Sciatic nerve (tissue), 2 donors: ENCODE measurements at regions not wholly inside any gene's neighbourhood (a gene's known extent, or its start where the extent isn't known, plus 50 kb on each side); places are given as distances from the start of the nearest gene placed in this dataset.
A peak's percentile ranks its signal among the peaks of the same experiment; 100 is the strongest.

Experiments
- ATAC-seq: fragments of 200-7000 bp; cut with Tn5 transposase; one replicate; pipeline ENCODE4 v1.9.1; 2020; ENCODE audit warnings: mild to moderate bottlenecking, moderate library complexity
- DNase-seq: peaks from one replicate; pipeline ENCODE4 v3.0.0-alpha.2; 2020; ENCODE audit warnings: low spot score
- intact Hi-C: fragments of 100-400 bp; cut with DNase I; formaldehyde crosslinking; loops from one replicate; pipeline ENCODE4 v1.14.2; 2022
- donor health status: DM: no; HTN: no; CAD: no.
- donor health status: DM: no; HTN: no; CAD: no.

DNA sequence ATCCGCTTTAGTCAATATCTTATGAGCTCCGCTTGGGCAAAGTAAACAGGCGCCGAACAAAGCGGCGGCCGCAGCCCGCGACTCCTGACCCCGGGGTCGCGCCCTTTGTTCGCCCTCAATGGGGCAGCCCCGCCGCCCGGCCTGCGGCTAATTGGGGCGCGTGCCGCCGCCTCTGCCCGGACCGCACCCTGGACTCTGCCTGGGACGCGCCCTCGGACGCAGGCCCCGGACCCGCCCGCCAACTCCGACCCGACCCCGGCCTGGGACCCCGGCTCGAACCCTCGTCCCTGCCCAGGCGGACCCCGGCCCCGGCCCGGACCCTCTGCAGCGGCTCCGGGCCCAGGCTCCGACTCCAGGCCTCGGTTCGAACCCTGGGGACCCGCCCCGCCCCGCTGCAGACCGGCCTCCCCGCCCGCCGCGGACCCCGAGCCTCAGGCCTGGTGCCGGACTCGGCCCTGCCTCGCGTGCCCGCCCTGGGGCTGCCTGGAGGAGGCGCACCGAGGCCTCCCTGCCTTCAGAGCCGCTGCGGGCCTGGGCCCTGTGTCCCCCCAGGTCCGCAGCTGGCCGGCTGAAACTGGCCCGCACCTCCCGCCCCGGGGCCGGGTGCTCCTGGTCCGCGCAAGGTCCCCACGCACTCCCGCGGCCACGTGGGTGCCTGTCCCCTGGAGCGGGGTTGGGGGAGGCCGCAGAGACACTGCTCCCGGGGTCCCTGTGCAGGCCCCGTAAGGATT, 84.7 kb upstream of the WNT7B start:
- peak; percentile 70 for DNase-seq
- intact Hi-C loops = no loop called here
- ATAC-seq = no peak

DNA sequence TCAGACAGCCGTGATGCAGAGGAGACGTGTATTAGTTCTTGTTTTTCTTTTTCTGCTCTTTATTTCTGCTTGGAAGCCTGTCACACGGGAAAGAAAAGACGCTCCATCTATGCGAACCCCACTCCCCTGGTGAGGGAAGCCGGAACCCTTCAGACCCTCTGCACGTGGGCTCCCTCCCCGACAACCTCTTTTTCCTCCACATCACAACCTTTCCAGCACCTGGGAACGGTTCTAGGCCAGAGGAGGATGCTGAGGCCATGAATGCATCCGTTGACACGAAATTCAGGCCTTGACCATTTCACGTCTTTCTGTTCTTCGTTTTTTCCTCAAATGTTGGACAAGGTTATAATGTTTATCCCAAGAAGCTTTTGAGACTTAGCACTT, 85.3 kb upstream of the WNT7B start:
- intact Hi-C loops = no loop called here
- ATAC-seq = no peak
- peak; percentile 36 for DNase-seq

DNA sequence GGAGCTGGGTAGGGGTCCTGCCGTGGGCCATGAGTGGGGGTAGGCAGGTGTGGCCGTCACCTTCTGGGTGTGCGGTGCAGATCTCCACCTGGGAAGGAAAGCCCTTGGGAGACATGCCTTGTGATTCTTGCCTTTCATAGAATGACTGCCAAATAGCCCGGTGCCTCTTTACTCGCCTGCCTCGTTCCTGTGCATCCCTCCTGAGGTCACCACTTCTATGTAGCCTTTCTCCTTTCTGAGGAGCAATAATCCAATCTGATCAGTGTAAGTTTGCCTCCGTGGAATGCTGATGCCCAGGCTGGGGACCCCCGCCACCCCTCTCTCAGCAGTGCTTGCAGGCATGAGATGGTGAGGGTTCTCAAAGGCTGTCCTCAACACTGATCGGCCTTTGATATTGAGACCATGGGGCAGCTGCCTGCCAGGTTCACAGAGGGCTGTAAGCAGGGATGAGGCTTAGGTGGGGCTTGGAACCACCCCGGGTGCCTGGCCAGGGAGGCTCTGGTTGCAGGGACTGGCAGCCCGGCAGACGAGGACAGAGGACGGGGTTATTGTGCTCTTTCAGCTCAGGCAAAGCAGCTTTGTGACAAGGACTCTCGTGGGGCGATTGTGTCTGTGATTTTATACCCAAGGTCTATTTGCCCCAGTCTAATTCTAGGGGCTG, 86.1 kb upstream of the WNT7B start:
- intact Hi-C loops = no loop called here
- no peak for ATAC-seq
- DNase-seq = peak; percentile 53

DNA sequence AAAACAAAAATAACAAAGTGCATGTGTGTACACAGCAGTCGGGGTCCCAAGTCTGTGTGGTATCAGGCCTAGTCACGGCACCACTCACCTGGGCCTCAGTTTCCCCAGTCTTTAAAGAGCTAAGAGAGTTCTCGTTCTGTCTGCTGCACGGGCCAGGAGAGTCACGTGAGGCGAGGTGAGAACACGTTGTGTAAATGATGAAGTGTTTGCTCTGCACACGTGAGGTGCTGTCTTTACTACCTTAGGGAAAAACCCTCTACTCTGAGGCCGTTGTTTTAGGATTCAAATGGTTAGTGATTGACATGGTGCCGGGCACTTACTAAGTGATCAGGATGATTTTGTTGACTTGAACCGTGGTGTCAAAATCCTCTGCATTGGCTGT, 86.5 kb upstream of the PPARA start:
- intact Hi-C loops = no loop called here
- ATAC-seq (peak; percentile 21), DNase-seq (peak; percentile 57)

DNA sequence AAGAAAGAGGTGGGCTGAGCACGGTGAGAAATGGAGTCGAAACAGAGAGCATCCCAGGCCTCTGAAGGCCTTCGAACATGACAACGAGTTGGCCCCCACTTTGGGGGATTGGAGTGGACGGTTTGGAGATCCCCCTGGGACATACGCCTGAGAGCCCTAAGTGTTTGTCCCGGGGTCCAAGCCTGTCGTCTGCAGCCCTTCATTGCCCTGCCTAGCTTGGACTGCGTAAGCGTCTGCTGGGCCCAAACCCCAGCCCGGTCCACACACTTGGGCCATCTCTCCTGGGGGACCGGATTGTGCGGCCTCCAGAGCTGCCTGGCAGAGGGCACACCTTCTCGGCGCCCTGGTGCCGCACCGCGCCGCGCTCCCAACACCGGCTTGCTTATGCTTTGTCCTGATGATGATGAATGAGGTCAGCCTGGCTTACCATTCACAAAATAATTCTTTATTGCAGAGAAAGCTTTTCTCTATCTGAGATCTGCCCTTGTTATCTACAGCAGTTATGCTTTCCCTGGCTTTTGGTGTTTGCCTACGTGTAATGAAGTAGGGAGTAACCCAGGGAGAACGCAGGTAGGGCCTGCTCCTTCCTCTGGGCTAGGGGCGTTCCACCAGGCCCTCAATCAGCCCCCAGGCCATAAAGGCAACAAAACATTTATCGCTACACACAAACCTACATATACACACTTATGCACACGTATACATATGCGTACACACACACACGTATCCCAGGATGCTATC, 85.9 kb upstream of the PPARA start:
- intact Hi-C loops = no loop called here
- DNase-seq (peak; percentile 62), ATAC-seq (peak; percentile 32)

DNA sequence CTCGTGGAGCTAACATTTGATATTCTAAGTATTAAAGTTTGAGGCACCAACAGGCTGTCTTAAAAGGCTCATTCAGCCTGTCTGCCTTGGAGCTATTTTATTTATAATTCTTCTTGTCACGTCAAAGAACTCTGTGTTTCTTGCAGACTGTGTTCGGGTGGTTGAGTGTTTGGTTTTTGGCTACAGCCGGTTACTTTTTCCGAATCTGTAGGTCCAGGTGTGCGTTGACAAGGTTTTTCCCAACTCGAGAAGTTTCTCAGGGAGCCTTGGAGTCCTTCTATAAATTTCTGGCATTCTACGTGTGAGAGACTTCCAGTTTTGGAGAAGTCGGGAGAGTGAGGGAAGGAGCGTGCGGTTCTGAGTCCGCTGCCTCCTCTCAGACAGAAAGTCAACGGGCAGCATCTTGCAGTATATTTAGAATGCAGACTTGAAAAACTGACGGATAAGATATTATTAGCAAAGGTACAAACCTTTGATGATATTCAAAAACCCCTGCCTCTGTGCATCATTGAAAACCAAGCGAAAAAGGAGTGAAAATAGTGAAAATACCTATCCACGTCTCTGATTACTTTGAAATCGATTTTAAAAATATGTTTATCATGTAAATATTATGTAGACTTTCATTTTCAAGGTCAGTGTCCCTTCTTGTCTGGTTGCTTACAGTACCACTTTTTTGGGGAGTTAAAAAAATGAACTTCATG, 85.2 kb upstream of the PPARA start:
- no peak for ATAC-seq
- peak; percentile 51 for DNase-seq
- intact Hi-C loops = no loop called here

DNA sequence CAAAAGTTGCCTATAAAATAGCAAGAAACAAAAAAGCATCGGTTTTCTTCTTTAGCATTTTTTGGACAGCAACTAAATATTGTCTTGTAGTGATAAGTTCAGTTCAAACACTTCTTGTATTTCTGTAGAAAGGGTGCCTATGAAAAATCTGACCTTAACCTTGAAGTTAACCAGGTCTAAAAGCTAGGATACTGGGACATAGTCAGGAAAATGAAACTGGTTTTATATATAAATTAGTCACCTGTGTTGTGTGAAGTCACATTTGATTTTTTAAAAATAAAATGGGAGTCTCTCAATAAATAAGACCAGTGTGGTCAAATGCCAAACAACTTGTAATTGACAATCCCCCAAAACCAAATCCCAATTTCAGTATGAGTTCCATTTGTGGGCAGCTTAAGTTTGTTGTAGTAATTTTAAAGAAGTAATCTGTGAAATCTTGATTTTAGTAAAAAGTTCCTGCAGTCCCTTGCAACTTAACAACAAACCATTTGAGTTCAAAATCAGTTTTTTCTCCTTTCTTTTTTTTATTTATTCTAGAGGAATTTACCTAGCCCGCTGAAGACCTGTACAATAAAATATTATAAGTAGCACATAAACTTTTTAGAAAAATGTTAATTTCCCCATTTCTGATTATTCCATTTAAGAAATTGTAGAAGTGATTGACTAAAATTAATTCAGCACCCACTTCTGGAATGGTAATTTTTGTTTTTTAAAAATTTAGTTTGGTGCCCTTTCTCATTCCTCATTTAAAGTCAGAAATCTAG, 84.5 kb upstream of the PPARA start:
- DNase-seq (no peak), ATAC-seq (no peak)
- intact Hi-C loops = no loop called here

DNA sequence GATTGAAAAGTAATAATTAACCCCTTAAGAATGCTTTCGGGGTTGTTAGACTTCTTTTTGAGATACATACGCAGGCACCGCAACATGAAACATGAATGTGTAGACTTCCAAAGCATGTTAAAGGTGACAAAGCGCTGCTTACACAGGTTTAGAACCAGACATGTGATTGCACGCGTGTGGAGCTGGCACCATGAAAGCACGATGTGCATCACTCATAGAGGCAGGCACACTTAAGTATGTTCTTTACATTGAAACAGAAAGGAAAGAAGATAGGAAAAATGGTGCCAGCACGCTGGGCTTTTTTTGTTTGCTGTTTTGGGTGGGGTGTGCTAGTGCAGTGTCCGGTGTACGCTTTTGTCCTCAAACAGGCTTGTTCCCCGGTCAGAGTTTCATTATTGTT, 83.6 kb upstream of the PPARA start:
- DNase-seq (peak; percentile 51), ATAC-seq (no peak)
- intact Hi-C loops = no loop called here

DNA sequence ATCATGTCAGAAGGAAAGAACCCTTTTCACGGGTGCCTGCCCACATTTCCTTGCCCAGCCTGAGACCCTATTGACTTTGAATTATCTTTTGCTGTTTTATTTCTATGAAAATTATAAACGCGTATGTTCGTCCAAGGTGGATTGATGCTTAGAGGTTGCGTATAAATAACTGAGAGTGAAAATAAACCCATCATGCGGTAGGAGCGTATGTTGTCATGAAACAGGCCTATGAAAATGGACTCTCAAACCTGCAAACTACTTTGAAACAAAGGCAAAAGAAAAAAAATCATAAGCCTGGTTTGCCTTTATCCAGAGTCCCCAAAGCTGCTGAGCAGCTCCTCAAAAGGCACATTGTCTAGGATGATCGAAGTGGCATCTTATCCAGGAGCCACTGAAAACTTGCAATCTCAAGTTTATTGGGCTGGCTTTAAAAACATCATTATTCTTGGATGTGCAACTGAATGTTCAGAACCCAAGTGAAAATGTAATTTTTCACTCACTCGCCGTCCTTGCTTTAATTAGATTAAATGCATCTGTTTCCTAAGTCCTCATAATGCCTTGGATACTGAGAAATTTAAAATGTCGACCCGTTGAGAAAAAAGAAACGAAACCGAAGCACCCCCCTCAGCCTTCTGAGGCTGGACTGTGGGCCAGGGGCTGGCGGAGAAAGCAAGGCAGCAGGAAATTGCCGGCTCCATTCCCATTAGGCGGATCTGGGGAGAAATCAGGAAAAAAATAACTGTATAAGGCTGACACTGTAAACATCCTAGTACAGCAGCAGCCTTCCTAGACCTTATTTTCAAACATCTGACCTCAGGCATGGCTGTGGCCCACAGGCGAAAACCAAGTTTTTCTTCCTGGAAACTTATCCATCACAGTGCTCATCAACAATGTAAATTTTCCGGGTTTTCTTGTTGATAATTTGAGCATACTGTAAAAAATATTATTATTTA, 82.9 kb upstream of the PPARA start:
- peak; percentile 60 for DNase-seq
- ATAC-seq = no peak
- intact Hi-C loops = no loop called here

DNA sequence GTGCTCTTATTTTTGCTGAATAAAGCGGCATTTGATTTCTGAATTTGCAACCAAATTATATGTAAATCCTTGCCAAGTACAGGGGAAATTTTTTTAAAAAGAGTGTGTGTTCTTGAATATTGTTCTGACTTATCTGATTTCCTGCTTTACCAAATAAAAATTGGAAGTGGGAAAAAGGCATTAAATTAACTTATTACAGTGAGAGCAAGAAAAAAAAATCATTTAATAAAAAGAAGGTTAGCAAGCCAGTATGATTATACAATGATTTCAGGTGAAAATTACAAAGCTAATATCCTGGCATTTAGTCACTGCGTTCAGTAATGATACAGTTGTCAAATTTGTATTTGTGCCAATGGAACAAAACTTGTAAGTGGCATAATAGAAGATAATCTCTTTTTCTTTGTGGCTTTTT, 82.1 kb upstream of the PPARA start:
- ATAC-seq (no peak), DNase-seq (no peak)
- intact Hi-C loops = no loop called here

DNA sequence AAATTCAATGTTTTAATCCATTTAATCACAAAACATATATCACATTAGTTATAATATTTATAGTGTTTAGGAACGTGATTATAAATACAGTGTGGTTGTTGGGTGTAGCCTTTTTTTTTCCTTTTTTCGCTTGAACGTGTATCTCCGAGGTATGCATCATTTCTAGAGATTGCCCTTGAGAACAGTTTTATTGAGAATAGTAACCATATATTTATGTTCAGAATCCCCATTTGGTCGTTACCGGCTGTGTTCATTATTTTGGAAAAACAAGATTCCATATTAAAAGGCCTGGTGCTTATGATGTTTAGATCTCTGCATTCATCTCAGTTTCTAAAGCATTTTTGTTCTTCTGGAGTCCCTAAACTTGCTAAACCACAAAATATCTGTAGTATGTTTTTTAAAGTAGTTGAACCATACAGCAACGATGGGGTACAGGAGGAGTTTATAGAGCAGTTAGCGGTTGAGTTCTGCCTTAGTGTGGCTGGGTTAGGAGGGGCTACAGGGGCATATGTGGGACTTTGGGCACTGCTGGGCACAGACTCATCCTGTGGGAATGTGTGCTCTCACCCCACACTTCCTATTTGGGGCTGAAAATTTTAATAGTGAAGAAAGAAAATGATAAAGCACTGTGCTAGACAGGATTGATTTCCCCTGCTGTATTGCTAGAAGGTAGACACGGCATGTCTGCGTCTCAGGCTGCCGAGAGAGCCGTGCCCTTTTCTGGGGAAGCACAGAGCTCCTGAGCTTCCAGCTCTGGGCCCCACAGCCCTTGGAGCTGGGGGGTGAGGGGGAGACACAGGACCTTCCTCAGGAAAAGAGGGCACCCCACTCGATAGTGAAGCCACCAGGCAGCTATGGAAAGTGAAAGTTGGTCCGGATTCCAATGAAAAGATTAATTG, 81.5 kb upstream of the PPARA start:
- peak; percentile 3 for ATAC-seq
- intact Hi-C loops = no loop called here
- peak; percentile 59 for DNase-seq

DNA sequence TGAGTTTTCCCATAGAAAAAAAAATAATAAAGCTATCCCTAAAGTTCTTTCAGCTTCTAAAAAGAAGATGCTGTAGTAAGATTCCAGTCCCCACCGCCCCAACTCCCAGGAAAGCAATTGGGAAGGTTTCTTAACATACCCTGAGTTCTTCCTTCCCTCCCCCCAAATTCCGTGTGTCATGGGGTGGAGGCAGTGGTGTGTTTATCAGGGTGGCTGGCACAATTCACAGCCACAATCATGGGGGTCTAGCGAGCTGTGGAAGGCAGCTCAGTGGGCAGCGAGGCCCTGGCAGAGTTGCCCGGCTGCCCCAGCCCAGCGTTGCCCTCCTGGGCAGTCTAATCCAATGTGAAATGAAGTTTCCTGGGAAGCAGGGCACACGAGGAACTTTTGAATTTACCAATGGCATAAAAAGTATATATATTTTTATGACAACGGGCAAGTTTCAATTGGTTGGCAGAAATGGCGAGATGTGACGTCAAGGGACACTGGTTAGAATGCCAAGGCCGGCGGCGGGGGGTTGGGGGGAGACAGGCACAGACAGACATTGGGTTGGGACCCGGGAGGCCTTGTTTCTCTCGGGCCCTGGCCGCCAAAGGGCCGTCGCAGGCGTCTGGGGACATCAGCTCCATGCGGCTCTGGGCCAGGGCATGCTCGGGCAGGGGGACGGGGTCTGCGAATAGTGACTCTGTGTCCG, 80.7 kb upstream of the PPARA start:
- ATAC-seq (peak; percentile 62), DNase-seq (peak; percentile 92)

DNA sequence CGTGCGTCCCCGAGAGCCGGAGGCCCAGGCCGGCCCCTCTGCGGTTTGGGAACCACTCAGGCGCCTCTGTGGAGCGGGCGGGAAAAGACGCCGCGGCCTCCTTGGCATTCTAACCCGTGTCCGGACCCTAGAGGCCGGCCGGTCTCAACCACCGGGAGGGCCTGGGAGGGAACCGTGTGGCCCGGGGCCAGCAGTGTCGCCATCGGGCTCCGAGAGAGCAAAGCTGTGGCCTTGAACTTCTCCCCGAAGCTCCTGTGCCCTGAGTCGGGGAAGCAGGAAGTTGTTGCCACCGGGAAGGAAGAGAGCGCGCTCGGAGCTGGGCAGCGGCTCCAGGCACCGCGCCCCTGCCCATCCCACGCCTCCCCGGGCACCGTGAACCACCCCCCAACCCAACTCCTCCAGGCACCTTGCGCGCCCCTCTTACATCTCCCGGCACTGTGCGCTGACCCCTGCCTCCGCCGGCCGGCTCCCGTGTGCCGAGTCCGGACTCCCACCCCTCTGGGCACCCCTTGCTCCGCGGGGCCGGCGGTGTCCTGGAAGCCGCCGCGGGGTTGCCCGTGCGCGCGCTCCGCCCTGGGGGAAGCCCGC, 80.0 kb upstream of the PPARA start:
- DNase-seq (peak; percentile 89), ATAC-seq (peak; percentile 70)
- intact Hi-C loops = no loop called here

More for the DNA sequence above, 80.7 kb upstream of the PPARA start:
- intact Hi-C loops = no loop called here

DNA sequence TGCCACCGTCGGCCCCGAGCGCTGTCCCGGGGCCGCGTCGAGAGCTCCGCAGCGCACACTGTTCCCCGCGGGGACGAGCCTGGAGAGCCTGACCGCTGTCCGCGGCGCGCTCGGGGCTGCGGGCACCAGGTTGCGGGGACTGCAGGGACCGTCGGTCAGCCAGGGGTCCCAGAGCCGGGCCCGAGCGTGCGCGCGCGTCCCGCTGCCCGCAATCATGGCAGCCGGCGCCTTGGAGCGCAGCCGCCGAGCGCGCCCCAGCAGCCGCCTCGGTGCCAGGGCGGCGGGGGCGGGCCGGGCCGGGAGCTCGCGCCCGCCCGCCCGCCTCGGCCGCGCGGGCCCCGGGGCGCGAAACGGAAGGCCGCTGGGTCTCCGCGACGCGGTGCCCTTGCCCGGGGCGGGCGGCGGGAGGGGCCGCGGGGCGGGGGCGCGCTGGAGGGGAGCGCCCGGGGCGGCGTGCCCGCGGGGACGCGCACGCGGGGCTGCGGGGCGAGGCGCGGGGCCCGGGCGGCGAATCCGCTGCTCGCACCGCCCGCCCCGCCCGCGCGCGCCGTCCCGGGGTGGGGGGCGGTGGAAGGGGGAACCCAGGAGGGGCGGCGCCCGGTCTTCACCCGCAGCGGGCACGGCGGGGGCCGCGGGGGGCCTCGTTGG, 79.4 kb upstream of the PPARA start:
- DNase-seq (peak; percentile 76), ATAC-seq (peak; percentile 19)
- intact Hi-C loops = no loop called here

DNA sequence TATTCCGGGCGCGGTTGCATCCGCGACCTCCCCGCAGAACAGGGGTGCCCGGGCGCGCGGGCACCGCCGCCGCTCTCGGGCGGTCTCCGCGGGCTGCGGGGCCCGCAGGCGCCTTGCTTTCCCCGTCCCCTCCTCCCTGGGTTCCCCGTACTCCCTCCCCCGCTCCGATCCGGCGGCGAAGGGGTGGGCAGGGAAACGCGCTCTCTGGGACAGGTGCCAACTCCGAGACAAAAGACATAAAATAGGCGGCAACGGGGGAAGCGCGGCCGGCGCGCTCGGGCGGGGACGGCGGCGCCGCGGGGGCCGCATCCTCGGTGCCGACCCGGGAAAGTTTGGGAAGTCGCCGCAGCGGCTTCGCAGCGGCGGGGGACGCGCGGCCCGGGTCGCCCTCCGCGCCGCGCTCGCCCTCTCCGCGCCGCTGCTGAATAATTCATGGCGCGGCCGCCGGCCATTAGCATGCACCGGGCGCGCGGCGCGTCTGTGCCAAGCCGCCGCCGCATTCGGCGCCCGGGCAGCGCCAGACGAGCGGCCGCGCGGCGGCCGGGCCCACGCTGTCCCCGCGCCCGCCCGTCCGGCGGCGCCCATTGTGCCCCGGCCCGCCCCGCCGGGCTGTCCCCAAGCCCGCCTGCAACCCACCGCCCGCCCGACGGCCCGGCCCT, 78.7 kb upstream of the PPARA start:
- ATAC-seq (peak; percentile 52), DNase-seq (peak; percentile 98)
- intact Hi-C loops = no loop called here
